A549 (cell line): ENCODE measurements at regions not wholly inside any gene's neighbourhood (a gene's known extent, or its start where the extent isn't known, plus 50 kb on each side); places are given as distances from the start of the nearest gene placed in this dataset.

Experiments used
- BHLHE40 ChIP-seq: IDR thresholded peaks from 2 replicates; pipeline ENCODE4 v1.6.1; 2012; ENCODE audit warnings: low read depth, low read length, inconsistent platforms
- CEBPB ChIP-seq, 2 experiments: fragments of >200 bp in 1 of 2; sonication (Bioruptor Twin) in 1 of 2; formaldehyde crosslinking in 1 of 2; IDR thresholded peaks; 2 replicates each; pipeline ENCODE4 v1.6.1; 2012 to 2016
- FOSB ChIP-seq: fragments of 250-450 bp; sonication (Bioruptor Pico); IDR thresholded peaks from 2 replicates; pipeline ENCODE4 v1.5.0; 2020; ENCODE audit warnings: mild to moderate bottlenecking, moderate library complexity
- KDM1A ChIP-seq: fragments of 200-600 bp; sonication (generic); IDR thresholded peaks from 2 replicates; pipeline ENCODE4 v1.6.1; 2016; ENCODE audit warnings: low read depth, mild to moderate bottlenecking
- NR3C1 ChIP-seq: fragments of >200 bp; sonication (Bioruptor Twin); formaldehyde crosslinking; IDR thresholded peaks from 3 replicates; pipeline ENCODE4 v1.6.1; 2017
- TF ChIP-seq, protein P1 (sequence below): fragments of >200 bp; sonication (Bioruptor Twin); formaldehyde crosslinking; IDR thresholded peaks from 3 replicates; pipeline ENCODE4 v1.5.1; 2016
- TF ChIP-seq, protein P2 (sequence below): fragments of 450-650 bp; IDR thresholded peaks from 2 replicates; pipeline ENCODE4 v1.6.1; 2014; ENCODE audit warnings: antibody characterized with exemption

DNA sequence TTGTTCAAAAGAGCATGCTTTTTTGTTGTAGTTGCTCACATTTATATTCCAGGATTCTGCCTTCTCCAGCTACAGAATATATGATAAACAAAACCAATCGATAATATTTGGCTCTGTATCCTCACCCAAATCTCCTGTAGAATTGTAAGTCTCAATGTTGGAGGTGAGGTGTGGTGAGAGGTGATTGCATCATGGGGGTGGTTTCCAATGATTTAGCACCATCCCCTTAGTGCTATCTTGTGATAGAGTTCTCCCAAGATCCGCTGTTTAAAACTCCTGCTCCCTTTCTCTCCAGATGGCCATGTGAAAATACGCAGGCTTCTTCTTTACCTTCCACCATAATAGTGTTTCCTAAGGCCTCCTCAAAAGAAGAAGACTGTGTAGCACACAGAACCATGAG is 98.7 kb upstream of the SCN7A start:
- no peak for TF ChIP-seq NR3C1
- TF ChIP-seq, protein P1, sequence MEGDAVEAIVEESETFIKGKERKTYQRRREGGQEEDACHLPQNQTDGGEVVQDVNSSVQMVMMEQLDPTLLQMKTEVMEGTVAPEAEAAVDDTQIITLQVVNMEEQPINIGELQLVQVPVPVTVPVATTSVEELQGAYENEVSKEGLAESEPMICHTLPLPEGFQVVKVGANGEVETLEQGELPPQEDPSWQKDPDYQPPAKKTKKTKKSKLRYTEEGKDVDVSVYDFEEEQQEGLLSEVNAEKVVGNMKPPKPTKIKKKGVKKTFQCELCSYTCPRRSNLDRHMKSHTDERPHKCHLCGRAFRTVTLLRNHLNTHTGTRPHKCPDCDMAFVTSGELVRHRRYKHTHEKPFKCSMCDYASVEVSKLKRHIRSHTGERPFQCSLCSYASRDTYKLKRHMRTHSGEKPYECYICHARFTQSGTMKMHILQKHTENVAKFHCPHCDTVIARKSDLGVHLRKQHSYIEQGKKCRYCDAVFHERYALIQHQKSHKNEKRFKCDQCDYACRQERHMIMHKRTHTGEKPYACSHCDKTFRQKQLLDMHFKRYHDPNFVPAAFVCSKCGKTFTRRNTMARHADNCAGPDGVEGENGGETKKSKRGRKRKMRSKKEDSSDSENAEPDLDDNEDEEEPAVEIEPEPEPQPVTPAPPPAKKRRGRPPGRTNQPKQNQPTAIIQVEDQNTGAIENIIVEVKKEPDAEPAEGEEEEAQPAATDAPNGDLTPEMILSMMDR, result no peak
- TF ChIP-seq BHLHE40, result no peak
- TF ChIP-seq FOSB (CRISPR knock-in tag), result no peak
- TF ChIP-seq CEBPB (IDR thresholded peaks at IDR 0.05), result no peak
- TF ChIP-seq, protein P2, sequence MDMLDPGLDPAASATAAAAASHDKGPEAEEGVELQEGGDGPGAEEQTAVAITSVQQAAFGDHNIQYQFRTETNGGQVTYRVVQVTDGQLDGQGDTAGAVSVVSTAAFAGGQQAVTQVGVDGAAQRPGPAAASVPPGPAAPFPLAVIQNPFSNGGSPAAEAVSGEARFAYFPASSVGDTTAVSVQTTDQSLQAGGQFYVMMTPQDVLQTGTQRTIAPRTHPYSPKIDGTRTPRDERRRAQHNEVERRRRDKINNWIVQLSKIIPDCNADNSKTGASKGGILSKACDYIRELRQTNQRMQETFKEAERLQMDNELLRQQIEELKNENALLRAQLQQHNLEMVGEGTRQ, result no peak
- TF ChIP-seq KDM1A, result no peak
